ENCODE measurements at regions not wholly inside any gene's neighbourhood (a gene's known extent, or its start where the extent isn't known, plus 50 kb on each side); places are given as distances from the start of the nearest gene placed in this dataset.
A peak's percentile ranks its signal among the peaks of the same experiment; 100 is the strongest.

- Mint-ChIP-seq H3K9me3 (ENCODE audit: unreplicated experiment) (no peaks in the 10 kb centered on the region), H3K4me3 (ENCODE audit: unreplicated experiment) (no peak overlapping the region), H3K36me3 (ENCODE audit: insufficient read depth, unreplicated experiment) (no peaks in the 10 kb centered on the region), H3K27ac (ENCODE audit: low read depth, unreplicated experiment) (no peak overlapping the region), H3K4me1 (ENCODE audit: insufficient read depth, unreplicated experiment) (peaks cover 11% of the 10 kb centered on the region), H3K27me3 (ENCODE audit: insufficient read depth, unreplicated experiment) (no peaks in the 10 kb centered on the region)
- BruUV-seq (replicated peaks), result no TSS peak
- intact Hi-C loops (cut with micrococcal nuclease), result no loop called here
- POLR2A ChIA-PET, result interaction anchor here (0.6 to 0.7 kb wide), 3 partner anchors 30 to 779 kb away, joined by 3 to 6 read pairs (median 3); no protein-coding TSS in a partner anchor
- DNase-seq (ENCODE audit: unreplicated experiment), result no peak
- CTCF ChIA-PET, result no interaction called here
- no peak for TF ChIP-seq CTCF (IDR thresholded peaks at IDR 0.05; ENCODE audit: unreplicated experiment)
Observed at GRCh38 chr13:74056801-74057542, 77.2 kb downstream of the KLF12 start.

GRCh38 chr13:74052402-74052928 is 81.7 kb downstream of the KLF12 start:
- no peak for DNase-seq (ENCODE audit: unreplicated experiment)

GRCh38 chr13:74048756-74049155 is 85.4 kb downstream of the KLF12 start:
- DNase-seq (ENCODE audit: unreplicated experiment), result no peak
- no TSS peak for BruUV-seq (replicated peaks)
- no peak for TF ChIP-seq CTCF (IDR thresholded peaks at IDR 0.05; ENCODE audit: unreplicated experiment)
- no peak overlapping the region for H3K4me3 Mint-ChIP-seq (ENCODE audit: unreplicated experiment)
- H3K27me3 Mint-ChIP-seq (ENCODE audit: insufficient read depth, unreplicated experiment), result no peaks in the 10 kb centered on the region
- ChIA-PET CTCF (no interaction called here), POLR2A (no interaction called here)
- H3K36me3 Mint-ChIP-seq (ENCODE audit: insufficient read depth, unreplicated experiment), result no peaks in the 10 kb centered on the region
- H3K27ac Mint-ChIP-seq (ENCODE audit: low read depth, unreplicated experiment), result no peak overlapping the region
- peaks cover 14% of the 10 kb centered on the region for H3K4me1 Mint-ChIP-seq (ENCODE audit: insufficient read depth, unreplicated experiment)
- no peaks in the 10 kb centered on the region for H3K9me3 Mint-ChIP-seq (ENCODE audit: unreplicated experiment)
- intact Hi-C loops (cut with micrococcal nuclease), result no loop called here

More at GRCh38 chr13:74052402-74052928, 81.7 kb downstream of the KLF12 start:
- CTCF ChIA-PET, result interaction anchor here (0.6 kb wide), 1 partner anchor 203 kb away, joined by 3 read pairs; no protein-coding TSS in a partner anchor
- no peaks in the 10 kb centered on the region for H3K36me3 Mint-ChIP-seq (ENCODE audit: insufficient read depth, unreplicated experiment)
- H3K4me1 Mint-ChIP-seq (ENCODE audit: insufficient read depth, unreplicated experiment), result peaks cover 14% of the 10 kb centered on the region
- no peak overlapping the region for H3K4me3 Mint-ChIP-seq (ENCODE audit: unreplicated experiment)
- no peaks in the 10 kb centered on the region for H3K27me3 Mint-ChIP-seq (ENCODE audit: insufficient read depth, unreplicated experiment)
- no peaks in the 10 kb centered on the region for H3K9me3 Mint-ChIP-seq (ENCODE audit: unreplicated experiment)
- H3K27ac Mint-ChIP-seq (ENCODE audit: low read depth, unreplicated experiment), result no peak overlapping the region
- no TSS peak for BruUV-seq (replicated peaks)
- no peak for TF ChIP-seq CTCF (IDR thresholded peaks at IDR 0.05; ENCODE audit: unreplicated experiment)
- POLR2A ChIA-PET, result no interaction called here
- intact Hi-C loops (cut with micrococcal nuclease), result no loop called here

- ChIA-PET CTCF (interaction anchor here (0.6 to 1.0 kb wide), 4 partner anchors 13 to 236 kb away, joined by 3 to 5 read pairs (median 4); no protein-coding TSS in a partner anchor), POLR2A (interaction anchor here (0.5 to 0.8 kb wide), 2 partner anchors 10 to 70 kb away, joined by 3 read pairs; no protein-coding TSS in a partner anchor)
- Mint-ChIP-seq H3K4me1 (ENCODE audit: insufficient read depth, unreplicated experiment) (peaks cover 14% of the 10 kb centered on the region), H3K27me3 (ENCODE audit: insufficient read depth, unreplicated experiment) (no peaks in the 10 kb centered on the region), H3K4me3 (ENCODE audit: unreplicated experiment) (no peak overlapping the region), H3K36me3 (ENCODE audit: insufficient read depth, unreplicated experiment) (no peaks in the 10 kb centered on the region), H3K9me3 (ENCODE audit: unreplicated experiment) (no peaks in the 10 kb centered on the region), H3K27ac (ENCODE audit: low read depth, unreplicated experiment) (peak overlapping the region; percentile 49)
- no peak for TF ChIP-seq CTCF (IDR thresholded peaks at IDR 0.05; ENCODE audit: unreplicated experiment)
- BruUV-seq (replicated peaks), result no TSS peak
- intact Hi-C loops (cut with micrococcal nuclease), result no loop called here
- DNase-seq (ENCODE audit: unreplicated experiment), result peak; percentile 8
Observed at GRCh38 chr13:74047931-74048600, 86.1 kb downstream of the KLF12 start.
